Stimulated activated CD8-positive, alpha-beta memory T cell treated with anti-CD3 and anti-CD28 coated beads, Interleukin-15, amount 100 ng/mL, for 48 hours (primary cell): ENCODE measurements at regions not wholly inside any gene's neighbourhood (a gene's known extent, or its start where the extent isn't known, plus 50 kb on each side); places are given as distances from the start of the nearest gene placed in this dataset.

ENCODE experiments used
- DNase-seq, 2 donors: peaks; one replicate each; pipeline ENCODE4 v3.0.0-alpha.2; 2020; ENCODE audit warnings: low read depth in 2 of 2

DNA sequence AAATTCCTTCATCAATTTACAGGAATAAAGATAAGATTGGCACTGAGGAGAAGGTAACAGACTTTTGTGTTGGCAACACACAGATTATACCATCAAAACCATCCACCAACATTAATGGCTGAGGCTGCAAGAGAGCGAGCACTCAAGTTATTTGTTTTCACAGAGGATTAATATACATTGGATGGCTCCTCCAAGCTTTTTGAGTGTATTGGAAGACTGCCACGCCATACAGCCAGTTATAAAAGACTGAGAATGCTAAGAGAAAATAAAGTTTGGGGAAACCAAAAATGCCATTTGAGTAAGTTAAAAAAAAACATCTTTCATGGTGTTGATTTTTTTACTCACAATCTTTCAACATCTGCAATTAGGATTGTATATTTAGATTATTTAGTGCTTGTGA is 973.8 kb upstream of the SLC35B3 start:
- DNase-seq = no peak

DNA sequence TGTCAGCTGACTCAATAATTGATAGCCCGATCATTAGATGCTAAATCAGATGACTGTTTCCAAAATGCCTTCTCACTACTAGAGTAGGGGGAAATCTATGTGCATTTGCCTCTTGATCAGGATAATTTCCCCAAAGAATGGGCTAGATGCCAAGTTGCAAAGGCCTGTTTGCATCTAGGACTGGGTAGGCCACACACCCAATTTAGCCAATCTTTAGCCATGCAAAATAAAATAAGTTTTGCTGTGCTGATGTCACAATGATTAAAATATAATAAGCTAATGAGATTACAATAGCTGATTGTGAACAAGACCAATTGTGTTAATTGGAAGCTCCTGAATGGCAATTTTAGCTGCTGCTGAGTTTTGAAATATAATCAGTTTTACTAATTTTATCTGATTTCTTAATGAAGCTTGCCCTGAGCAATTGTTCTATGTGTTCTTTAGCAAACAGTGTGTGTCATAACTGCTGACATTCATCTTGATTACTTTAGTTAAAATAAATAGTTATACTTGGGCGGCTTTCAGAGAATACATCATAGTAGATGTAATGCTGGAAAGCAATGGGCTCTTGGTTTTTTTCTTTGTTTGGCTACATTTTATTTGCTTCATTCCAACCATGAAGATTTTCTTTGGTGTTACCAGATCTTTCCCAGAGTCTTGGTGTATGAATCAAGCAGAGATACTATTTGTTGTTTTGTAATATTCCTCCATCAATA is 973.2 kb upstream of the SLC35B3 start:
- no peak for DNase-seq

DNA sequence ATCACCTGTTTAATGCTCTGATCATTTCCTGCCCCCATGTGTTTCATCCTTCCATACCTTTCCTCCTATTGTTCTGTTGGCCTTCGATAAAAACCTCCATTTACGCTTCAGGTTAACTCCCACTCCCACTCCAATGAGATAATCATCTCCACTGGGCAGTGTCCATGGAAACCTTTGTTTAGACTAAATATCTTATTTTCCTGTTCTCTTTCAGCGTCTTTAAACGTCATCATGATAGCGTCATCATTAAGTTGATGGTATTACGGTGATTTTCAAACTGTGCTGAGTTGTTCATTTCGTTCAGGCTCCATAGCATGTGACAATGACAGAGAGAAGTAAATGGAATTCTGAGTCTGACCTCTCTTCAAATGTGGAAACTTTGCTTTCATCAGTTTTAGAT is 970.5 kb upstream of the SLC35B3 start:
- no peak for DNase-seq

DNA sequence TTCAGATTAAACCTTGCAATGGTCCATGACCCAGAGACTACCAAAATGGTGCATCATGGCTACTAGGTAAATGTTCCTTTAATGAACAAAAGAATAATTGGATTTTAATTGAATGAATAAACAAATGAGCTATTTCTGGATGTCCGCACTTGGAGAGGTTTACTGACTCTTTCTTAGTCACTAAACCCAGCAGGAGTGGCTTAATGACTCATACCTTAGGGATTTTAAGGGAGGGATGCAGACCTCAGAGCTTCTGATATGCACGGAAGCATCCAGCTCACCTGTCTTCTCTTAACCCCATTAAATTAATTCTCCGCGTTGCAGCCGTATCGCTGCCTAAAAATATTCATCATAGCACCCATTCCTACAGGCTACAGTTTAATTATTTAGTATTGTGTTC is 970.0 kb upstream of the SLC35B3 start:
- DNase-seq = no peak

DNA sequence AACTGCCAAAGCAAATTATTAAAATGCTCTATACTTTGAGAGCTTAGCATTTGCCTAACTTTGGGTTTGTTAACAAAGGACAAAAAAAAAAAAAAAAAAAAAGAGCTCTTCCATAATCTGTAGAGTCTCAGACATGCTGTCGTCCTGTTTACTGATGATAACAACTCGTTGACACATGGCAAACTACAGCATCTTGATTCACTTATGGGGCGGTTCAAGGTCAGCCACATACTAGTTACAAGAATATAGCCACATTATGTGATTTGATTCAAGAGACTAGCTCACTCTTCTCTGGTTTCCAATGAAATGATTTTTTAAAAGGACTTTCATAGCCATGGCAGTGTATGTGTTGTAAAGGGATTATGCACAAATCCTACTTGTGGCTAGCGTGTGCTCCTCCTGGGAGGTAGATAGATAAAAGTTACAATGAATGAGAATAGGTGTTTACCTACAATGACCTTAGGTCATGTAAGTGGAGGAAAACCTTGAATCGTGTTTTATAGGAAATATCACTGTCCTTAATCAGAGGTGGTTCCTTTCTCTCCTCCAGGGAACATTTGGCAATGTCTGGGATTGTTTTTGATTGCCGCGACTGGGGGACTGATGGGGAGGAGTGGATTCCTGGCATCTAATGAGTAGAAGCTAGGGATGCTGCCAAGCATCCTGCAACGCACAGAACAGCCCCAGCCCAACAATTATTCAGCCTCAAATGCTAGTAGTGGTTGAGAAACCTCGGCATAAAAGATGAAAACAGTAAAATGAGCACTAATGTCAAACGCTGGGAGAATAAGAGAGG is 969.2 kb upstream of the SLC35B3 start:
- DNase-seq = no peak

DNA sequence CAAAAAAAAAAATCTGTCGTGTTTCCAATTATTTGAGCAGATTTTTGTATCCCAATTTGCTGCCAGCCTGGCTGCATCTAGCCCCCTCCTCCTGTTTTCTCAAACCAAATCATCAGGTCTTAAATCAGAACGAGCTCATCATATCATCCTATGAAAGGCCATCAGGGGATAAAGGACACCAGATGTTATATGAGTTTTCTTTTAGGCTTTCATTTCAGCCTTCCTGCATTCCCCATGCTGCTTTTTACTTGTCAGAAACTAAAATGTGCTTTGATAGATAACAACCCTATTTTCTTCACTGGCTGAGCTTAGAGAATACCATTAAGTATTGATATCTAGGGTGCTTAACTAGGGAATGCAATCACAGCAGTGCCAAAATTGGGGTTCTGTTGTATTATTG is 968.4 kb upstream of the SLC35B3 start:
- no peak for DNase-seq

DNA sequence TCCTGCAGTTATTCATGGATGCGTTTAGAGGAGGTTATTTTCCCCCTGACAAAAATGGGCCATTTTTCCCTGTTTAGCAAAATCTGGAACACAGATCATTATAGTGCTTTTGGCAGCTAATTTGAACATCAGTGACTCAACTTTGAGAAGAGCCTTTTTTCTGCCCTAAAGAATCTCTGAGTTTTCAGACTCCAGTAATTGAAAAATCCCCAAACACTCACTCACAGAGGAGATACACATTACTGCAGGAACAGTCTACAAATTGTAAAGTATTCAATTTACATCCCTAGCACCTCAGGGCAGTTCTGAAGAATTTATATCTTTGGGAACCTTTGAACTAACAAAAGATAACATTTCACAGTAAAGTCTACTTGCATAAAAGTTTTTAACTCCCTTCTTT is 966.6 kb upstream of the SLC35B3 start:
- DNase-seq = no peak

DNA sequence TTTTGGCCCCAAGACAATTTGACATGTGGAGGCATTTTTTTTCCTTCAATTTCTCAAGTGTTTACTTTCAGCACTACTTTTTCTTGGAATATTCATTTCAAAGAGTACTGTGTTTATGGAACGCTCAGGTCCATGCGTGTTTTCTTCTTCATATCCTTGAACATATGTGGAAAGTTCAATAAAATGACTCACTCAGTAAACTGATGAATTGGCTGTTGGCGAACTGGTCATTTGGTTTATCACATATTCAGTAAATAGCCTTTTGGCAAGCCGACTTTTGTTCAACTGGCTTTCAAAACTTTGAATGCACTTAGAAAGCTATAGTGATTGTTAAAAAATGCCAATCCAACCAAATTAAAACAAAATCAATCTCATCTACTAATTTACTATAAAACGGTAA is 964.6 kb upstream of the SLC35B3 start:
- DNase-seq = no peak

DNA sequence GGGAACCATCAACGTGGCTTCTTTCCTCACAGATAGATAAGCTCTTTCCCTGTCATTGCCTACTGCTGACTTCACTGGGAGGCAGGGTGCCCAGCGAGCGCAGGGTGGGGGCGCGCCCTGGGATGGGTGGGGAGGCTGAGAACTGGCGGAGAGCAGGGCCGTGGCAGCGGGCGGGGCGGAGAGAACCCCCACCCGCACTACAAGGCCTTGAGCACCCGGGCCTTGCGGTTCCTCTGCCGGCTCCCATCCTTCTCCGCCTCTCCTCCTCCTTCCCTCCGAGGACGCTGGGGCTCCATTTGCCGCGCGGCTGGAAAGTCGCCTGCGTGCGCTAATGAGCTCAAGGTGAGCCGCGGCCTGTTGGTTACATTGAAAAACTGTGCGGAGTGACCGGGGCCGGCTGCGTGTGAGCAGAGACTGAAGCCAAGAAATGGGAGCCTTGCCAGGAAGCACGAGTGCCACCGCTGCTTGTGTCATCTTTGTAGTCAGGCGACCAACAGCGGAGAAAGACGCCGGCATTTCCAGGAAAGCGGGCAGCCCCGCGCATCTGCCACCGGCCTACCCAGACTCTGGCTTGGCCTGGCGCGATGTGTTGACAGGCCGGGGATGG is 963.5 kb upstream of the SLC35B3 start:
- no peak for DNase-seq

DNA sequence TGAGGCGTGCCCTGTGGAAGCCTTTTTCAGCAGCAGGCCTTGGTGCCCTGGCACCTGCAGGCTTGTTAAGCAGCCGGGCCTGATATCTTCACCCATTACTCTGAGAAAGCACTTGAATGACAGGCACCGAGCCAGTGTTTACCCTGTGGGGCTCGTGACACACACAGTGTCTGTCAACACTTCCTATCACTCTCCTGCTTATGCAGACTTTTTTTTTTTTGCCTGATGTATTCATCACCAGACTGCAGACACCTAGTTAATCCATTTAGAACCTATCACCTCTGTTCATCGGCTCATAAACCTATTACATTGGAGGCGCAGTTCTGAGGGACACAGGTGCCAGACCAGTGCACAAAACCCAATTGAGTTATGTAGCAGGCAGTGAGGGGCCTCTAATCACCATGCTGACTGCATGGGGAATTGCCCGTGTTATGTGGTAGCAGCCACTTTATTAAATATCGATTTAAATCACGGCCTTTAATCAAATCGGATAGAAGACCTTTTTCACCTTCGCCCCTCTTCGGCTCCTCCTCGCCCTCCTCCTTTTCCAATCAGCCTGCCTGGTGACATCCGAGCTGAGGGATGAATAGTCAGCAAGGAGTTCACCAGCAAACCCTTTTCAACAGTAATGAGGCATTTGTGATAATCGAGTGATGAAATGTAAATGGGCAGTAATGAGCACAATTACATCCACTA is 962.9 kb upstream of the SLC35B3 start:
- no peak for DNase-seq

DNA sequence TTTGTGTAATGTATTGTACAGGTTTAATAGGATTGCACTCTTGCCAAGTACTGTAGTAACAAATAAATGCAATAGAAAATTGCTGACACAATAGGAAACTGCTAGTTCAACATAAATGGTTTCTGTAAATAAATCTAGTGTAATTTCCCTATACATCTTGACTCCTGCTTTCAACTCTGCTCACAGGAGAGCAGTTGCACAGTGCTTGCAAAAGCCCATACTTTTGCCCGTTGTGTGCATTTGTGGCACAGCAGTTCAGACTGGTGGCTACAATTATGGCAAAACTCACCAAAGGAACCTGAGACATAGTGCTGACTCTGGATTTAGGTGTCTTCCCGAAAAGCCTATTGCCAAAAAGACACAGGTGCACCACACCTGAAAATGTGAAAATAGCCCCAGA is 953.3 kb upstream of the SLC35B3 start:
- no peak for DNase-seq

DNA sequence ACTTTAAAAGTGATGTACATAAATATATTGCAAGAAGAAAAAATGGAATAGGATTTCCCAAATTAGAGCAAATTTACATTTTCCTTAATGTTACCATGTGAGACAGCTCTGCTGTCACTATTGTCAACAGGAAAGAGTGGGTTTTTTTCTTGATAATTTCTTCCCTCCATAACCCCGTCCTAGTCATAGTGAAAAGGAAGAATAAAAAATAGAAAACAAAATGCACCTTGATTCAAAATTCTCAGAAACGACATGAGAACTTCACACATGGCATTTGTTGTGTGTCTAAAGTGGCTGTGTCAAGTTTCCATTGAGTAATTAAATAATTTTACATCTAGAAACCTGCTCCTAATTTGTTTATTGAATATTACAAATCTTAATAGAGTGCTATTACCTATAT is 945.2 kb upstream of the SLC35B3 start:
- DNase-seq = no peak

DNA sequence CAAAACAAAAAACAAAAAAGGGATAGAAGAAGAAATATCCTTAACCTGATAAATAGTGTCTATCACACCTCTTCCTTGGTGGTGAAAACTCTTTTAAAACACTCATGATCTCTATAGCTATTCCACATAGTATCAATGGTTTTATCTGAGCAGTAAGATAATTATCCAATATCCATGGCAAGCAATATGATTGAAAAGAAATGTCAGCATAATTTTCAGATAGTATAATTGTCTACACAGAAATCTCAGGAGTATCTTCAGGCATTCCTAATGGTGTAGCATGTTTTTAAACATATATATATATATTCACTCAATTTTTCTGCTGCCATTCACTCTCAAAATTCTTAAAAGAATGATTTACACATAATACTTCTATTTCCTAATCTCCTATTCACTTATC is 938.0 kb upstream of the SLC35B3 start:
- no peak for DNase-seq

DNA sequence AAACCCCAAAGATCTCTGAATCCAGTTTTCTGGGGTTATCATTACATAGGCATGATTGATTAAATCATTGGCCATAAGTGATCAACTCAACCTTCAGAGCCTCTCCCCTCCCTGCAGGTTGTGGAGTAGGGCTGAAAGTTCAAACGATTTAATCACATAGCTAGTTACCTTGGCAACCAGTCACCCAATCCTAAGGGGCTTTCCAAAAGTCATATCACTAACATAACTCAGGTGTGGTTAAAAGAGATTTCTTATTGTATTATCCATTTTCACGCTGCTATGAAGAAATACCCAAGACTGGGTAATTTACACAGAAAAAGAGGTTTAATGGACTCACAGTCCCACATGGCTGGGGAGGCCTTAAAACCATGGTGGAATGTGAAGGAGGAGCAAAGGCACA is 935.1 kb upstream of the SLC35B3 start:
- no peak for DNase-seq

DNA sequence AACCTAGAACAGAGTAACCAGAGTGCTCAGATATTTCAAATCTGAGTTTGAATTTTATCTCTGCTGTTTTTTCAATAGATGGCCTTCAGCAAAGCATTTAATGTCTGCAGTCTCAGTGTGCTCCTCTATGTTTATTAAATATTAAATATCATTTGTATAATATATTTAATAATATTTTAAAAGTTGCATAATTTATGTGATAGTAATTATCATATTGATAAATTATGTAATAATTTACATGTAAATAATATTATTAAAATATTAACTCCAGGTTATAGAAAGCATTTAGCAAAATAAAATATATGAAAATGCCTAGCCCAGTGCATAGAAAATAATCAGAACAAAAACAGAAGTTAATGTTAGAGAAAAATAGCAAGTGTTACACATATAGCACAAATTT is 930.0 kb upstream of the SLC35B3 start:
- no peak for DNase-seq

DNA sequence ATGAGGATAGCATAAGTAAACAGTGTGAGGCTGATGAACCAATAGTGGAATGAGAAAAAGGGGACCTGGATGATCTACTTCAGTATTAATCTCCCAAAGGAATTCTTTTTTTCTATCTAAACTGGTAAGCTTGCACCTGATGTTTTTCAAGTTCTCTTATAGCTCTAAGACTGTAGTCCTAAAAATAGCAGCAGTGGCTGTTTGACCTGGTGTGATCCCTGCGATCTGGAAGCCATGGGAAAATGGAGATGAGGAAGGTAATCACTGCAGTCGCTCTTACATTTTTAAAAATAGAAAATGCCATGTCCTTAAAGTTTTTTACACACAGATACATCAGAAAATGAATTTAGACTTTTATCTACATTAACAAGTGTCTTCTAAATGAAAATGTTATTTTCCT is 926.4 kb upstream of the SLC35B3 start:
- DNase-seq = no peak

DNA sequence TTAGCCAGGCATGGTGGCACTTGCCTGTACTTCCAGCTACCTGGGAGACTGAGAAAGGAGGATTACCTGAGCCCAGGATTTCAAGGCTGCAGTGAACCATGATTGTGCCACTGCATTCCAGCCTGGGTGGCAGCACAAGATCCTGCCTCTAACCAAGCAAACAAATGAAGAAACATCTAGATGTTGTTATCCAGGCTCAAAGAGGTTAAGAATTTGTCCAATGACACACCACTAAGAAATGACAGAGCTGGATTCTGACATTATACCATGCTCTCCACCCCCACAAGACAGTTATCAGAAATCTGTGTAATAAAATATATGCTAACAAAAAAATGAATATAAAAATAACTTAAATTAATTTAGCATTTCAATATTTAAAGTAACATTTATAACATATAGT is 925.5 kb upstream of the SLC35B3 start:
- no peak for DNase-seq

DNA sequence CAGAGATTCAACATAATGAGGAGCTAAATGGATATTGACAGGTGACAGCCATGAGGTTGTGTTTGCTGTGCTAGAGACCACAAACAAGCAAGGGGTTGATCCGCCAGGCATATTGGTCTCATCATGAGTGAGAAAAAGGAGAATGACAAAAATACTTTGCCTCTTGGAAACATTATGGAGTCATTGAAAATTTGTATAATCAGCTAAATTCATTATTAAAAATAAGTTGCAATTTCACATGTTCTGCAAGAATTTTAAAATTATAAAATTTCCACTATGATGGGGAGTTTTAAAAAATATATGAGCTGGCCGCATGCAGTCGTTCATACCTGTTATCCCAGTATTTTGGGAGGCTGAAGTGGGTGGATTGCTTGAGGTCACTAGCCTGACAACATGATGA is 912.3 kb upstream of the SLC35B3 start:
- no peak for DNase-seq

DNA sequence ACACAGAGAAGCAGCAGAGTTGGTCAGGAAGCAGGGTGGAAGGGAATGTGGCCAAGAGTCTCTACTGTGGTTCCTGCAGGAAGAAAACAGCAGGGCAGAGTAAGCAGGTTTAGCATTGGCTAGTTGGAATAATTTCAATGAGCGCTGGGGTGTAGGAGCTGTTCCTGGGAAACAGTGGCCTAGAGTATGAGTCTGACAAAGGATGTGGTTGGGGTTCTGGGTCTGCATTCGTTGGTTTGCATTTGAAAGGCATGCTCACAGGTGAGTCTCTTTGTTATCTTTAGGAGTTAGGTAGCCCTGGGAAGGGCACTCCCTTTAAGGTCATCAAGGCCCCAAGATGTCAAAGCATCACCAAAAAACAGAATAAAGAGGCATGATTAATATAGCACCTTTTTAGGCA is 911.6 kb upstream of the SLC35B3 start:
- DNase-seq = no peak

DNA sequence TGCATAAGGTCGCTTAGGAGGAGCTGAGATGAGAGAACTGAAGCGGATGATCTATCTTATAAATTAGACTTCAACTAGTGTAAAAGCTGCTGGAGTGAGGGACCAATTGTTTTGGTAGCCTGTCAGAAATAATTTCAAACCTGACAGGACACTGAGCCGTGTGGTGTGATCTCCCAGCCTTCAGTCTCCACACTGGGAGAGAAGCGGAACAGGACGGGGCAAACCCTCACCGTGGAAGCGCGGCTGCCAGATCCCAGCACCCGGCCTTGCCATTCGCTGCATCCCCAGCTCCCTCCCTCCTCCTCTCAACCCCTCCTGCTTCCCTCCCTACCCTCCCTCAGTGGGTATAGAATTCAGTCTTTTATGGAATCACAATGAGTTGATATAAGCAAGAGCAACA is 900.1 kb upstream of the SLC35B3 start:
- DNase-seq = no peak

DNA sequence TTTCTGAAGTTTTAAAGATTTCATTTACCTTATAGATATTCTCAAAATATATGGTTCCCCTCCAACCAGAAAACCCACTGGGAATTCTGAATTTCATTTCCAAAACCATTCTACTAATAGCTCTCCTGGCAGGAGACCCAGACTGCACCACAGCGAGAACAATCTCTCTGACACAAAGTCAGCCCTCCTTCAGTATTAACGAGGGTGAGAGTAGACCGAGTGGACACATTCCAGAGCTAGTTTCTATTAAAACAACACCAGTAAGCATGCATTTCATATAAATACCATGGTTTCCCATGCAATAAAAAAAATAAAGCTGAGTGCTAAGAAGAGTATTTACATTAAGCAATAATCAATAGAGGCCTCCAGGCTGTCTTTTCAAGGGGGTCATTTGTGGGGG is 899.6 kb upstream of the SLC35B3 start:
- DNase-seq = no peak

DNA sequence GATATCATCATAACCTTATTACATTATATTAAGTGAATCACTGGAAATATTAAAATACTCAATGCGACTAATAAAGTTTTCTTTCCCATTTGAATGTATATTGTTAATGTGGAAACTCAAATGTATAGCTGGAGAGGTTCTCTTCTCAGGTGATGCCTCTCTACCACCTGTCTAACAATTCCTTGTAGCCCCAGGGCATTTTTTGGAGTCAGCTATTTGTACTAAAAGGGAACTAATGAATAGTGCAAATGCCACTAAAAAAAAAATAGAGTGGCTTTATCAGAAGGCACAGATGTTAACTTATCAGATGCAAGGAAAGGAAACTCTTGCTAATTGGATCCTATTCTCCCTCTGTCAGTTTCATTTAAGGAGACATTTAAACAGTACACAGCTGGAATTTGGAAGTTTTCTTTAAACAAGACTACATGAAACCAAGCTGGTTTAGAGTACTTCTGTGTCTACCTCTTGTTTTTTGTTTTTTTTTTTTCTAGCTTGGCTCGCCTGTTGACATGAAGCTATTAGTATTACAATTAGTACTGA is 897.0 kb upstream of the SLC35B3 start:
- no peak for DNase-seq
